HuH-7.5 (cell line): ENCODE measurements at regions not wholly inside any gene's neighbourhood (a gene's known extent, or its start where the extent isn't known, plus 50 kb on each side); places are given as distances from the start of the nearest gene placed in this dataset.

Source experiments
- DNase-seq: peaks from one replicate; pipeline ENCODE4 v3.0.0; 2011; ENCODE audit warnings: low spot score

DNA sequence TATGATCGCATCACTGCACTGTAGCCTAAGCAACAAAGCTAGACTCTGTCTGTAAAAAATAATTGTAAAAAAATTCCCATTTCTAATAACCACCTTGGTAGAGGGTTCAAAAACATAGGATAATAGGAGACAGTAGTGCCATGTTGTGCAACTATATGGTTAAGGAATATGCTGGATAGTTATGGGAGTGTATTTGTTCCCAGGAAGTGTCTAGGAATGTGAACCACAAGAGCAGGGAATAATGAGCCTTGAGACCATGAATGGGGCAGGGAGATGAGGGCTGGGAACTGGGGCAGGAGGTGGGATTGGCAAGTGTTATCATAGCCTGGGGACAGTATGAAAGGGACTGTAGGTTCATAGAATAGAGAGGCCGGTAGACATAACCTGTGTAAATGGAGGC, 50.4 kb downstream of the RUSC2 start:
- no peak for DNase-seq

- DNase-seq = no peak
Observed at GRCh38 chr9:35546853-35547252, 56.9 kb downstream of the RUSC2 start.

GRCh38 chr9:35547889-35548418, 57.1 kb upstream of the TESK1 start:
- DNase-seq = no peak

DNA sequence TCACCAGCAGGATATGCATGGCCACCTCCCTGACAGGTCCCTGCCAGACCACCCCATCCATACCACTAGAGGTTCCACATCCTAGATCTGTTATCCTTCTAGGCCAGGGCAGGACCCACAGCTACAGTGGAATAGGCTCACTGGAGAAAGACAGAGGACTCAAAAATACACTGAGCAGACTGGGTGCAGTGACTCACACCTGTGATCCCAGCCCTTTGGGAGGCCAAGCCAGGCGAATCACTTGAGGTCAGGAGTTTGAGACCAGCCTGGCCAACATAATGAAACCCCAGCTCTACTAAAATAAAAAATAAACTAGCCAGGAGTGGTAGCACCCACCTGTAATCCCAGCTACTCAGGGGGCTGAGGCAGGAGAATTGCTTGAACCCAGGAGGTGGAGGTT, 56.5 kb upstream of the TESK1 start:
- DNase-seq = no peak

GRCh38 chr9:35549441-35549840, 55.6 kb upstream of the TESK1 start:
- no peak for DNase-seq

DNA sequence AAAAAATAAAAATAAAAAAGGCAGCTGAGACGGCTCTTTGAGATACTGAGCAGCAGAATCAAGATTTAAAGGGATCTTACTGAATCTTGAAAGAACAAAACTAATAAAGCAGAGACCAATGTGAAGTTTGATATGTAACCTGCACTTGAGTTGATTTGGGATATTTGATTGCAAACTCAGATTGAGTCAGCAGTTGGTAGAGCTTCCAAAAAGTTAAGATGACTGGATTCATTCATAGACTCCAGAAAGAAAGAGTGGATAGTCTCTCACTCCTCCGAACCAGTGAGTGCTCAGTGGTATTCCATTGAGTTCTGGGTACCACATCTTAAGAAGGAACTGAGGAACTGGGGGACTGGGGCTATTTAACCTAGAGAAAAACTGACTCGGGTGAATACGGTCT, 52.7 kb upstream of the TESK1 start:
- DNase-seq = no peak

DNA sequence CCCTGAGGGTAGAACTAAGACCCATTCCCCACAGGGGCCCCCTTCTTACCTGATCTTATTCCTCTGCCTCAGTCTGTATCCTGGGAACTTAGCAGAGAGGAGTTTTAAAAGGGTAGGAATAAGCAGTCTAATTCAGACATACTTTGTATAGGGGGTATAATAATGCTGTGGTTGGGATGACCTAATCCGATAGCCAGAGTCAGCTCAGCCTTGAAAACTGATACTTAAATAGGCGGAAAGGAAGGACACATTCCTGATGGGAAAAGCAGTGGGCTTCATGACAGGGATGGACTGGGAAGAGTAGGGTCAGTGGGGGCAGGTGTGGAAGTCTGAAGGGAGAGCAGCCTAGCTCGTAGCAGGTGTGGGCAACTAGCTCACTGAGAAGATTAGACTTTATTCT, 52.2 kb upstream of the TESK1 start:
- no peak for DNase-seq

GRCh38 chr9:35553670-35554543, 51.2 kb upstream of the TESK1 start:
- DNase-seq = peak; percentile 73

- DNase-seq = no peak
Observed at GRCh38 chr9:35555246-35555701, 49.8 kb upstream of the TESK1 start.
